ENCODE measurements at regions not wholly inside any gene's neighbourhood (a gene's known extent, or its start where the extent isn't known, plus 50 kb on each side); places are given as distances from the start of the nearest gene placed in this dataset.

- H3K4me3 ChIP-seq (ENCODE audit: low read depth, low read length): no peak overlapping the region
- no peak for TF ChIP-seq CTCF (IDR thresholded peaks at IDR 0.05; ENCODE audit: insufficient read depth, low read length, poor library complexity, severe bottlenecking)
- DNase-seq (ENCODE audit: low read depth): no peak
- H3K27me3 ChIP-seq (ENCODE audit: control insufficient read depth, insufficient read depth, low read length): no peaks in the 10 kb centered on the region
- H3K36me3 ChIP-seq (ENCODE audit: control insufficient read depth, insufficient read depth, low read length): no peaks in the 10 kb centered on the region
Observed at GRCh38 chr10:8588135-8588534, 533.6 kb downstream of the GATA3 start.

- H3K36me3 ChIP-seq (ENCODE audit: control insufficient read depth, insufficient read depth, low read length): no peaks in the 10 kb centered on the region
- no peak for TF ChIP-seq CTCF (IDR thresholded peaks at IDR 0.05; ENCODE audit: insufficient read depth, low read length, poor library complexity, severe bottlenecking)
- H3K4me3 ChIP-seq (ENCODE audit: low read depth, low read length): no peak overlapping the region
- no peaks in the 10 kb centered on the region for H3K27me3 ChIP-seq (ENCODE audit: control insufficient read depth, insufficient read depth, low read length)
- DNase-seq (ENCODE audit: low read depth): no peak
Observed at GRCh38 chr10:8590518-8590917, 536.0 kb downstream of the GATA3 start.

- Histone ChIP-seq H3K4me3 (ENCODE audit: low read depth, low read length) (no peak overlapping the region), H3K27me3 (ENCODE audit: control insufficient read depth, insufficient read depth, low read length) (no peaks in the 10 kb centered on the region), H3K36me3 (ENCODE audit: control insufficient read depth, insufficient read depth, low read length) (no peaks in the 10 kb centered on the region)
- TF ChIP-seq CTCF (IDR thresholded peaks at IDR 0.05; ENCODE audit: insufficient read depth, low read length, poor library complexity, severe bottlenecking): no peak
- no peak for DNase-seq (ENCODE audit: low read depth)
Observed at GRCh38 chr10:8591640-8592039, 537.2 kb downstream of the GATA3 start.

GRCh38 chr10:8594176-8594575 lies 539.7 kb downstream of the GATA3 start:
- Histone ChIP-seq H3K4me3 (ENCODE audit: low read depth, low read length) (no peak overlapping the region), H3K36me3 (ENCODE audit: control insufficient read depth, insufficient read depth, low read length) (no peaks in the 10 kb centered on the region), H3K27me3 (ENCODE audit: control insufficient read depth, insufficient read depth, low read length) (no peaks in the 10 kb centered on the region)
- DNase-seq (ENCODE audit: low read depth): no peak
- TF ChIP-seq CTCF (IDR thresholded peaks at IDR 0.05; ENCODE audit: insufficient read depth, low read length, poor library complexity, severe bottlenecking): no peak

DNA sequence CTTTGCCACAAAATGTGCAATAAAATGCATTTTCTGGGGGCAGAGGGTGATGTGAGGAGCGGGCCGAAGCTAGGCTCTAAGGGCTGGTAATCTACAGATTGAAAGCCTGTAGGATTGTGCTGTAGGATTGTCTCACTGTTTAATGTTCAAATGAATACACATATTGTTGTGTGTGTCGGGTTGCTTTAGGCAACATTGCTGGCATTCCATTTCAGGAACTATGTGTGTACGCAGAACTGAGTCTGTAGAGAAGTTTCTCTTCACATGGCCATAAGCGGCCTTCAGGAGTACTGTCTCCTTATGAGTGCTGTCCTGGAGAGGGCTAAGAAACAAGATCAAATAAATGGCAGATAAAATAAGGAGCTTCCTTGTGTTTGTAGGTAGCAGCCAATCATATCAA lies 540.2 kb downstream of the GATA3 start:
- Histone ChIP-seq H3K4me3 (ENCODE audit: low read depth, low read length) (no peak overlapping the region), H3K27me3 (ENCODE audit: control insufficient read depth, insufficient read depth, low read length) (no peaks in the 10 kb centered on the region), H3K36me3 (ENCODE audit: control insufficient read depth, insufficient read depth, low read length) (no peaks in the 10 kb centered on the region)
- DNase-seq (ENCODE audit: low read depth): no peak
- no peak for TF ChIP-seq CTCF (IDR thresholded peaks at IDR 0.05; ENCODE audit: insufficient read depth, low read length, poor library complexity, severe bottlenecking)

DNA sequence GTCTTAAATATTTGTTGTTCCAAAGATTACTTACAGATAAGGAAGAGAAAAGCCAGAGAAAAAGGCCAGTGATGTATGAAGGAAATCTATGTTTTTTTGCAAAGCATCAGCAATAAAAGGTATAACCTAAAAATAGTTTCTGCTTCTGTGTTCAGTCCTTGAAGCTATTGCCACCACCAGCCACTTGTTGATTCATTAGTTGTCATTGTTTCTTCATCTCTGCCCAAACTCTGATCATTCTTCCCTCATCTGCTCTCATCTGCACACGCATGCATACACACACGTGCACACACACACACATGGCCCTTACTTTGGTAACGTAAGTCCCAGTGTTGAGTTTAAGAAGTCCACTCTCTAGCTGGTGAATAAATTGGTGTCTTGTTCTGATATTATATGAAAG lies 540.7 kb downstream of the GATA3 start:
- no peak for TF ChIP-seq CTCF (IDR thresholded peaks at IDR 0.05; ENCODE audit: insufficient read depth, low read length, poor library complexity, severe bottlenecking)
- Histone ChIP-seq H3K27me3 (ENCODE audit: control insufficient read depth, insufficient read depth, low read length) (no peaks in the 10 kb centered on the region), H3K36me3 (ENCODE audit: control insufficient read depth, insufficient read depth, low read length) (no peaks in the 10 kb centered on the region), H3K4me3 (ENCODE audit: low read depth, low read length) (no peak overlapping the region)
- DNase-seq (ENCODE audit: low read depth): no peak

All from kidney epithelial cell (primary cell).